GM12875 (cell line): ENCODE measurements at regions not wholly inside any gene's neighbourhood (a gene's known extent, or its start where the extent isn't known, plus 50 kb on each side); places are given as distances from the start of the nearest gene placed in this dataset.

Experiments used
- H3K4me3 ChIP-seq: one replicate; pipeline ENCODE4 v1.5.1; 2011; ENCODE audit warnings: low read depth, low read length, control low read depth
- CTCF ChIP-seq: IDR thresholded peaks from 2 replicates; pipeline ENCODE4 v1.5.1; 2011; ENCODE audit warnings: low read depth, mild to moderate bottlenecking, control low read depth, inconsistent platforms, low read length, moderate library complexity, borderline replicate concordance; ENCODE audit not compliant: insufficient read depth

GRCh38 chr1:172954476-172955150, 96.1 kb downstream of the TNFSF18 start:
- no peak for TF ChIP-seq CTCF

GRCh38 chr1:172955161-172955815, 95.5 kb downstream of the TNFSF18 start:
- no peak for TF ChIP-seq CTCF
- no peak overlapping the region for H3K4me3 ChIP-seq

More at GRCh38 chr1:172954476-172955150, 96.1 kb downstream of the TNFSF18 start:
- no peak overlapping the region for H3K4me3 ChIP-seq

- no peak for TF ChIP-seq CTCF
- H3K4me3 ChIP-seq: no peak overlapping the region
These were observed 93.9 kb downstream of the TNFSF18 start for GRCh38 chr1:172956871-172957270.

- TF ChIP-seq CTCF: no peak
- no peak overlapping the region for H3K4me3 ChIP-seq
These were observed 93.2 kb downstream of the TNFSF18 start for GRCh38 chr1:172957491-172957890.

- no peak overlapping the region for H3K4me3 ChIP-seq
- TF ChIP-seq CTCF: no peak
These were observed 91.2 kb downstream of the TNFSF18 start for GRCh38 chr1:172959571-172959970.

- TF ChIP-seq CTCF: no peak
These were observed 90.7 kb downstream of the TNFSF18 start for GRCh38 chr1:172960019-172960418.

GRCh38 chr1:172960454-172961208, 90.1 kb downstream of the TNFSF18 start:
- TF ChIP-seq CTCF: no peak
- no peak overlapping the region for H3K4me3 ChIP-seq

More at GRCh38 chr1:172960019-172960418, 90.7 kb downstream of the TNFSF18 start:
- no peak overlapping the region for H3K4me3 ChIP-seq
